Astrocyte of the spinal cord (primary cell): ENCODE measurements at regions not wholly inside any gene's neighbourhood (a gene's known extent, or its start where the extent isn't known, plus 50 kb on each side); places are given as distances from the start of the nearest gene placed in this dataset.

ENCODE experiments used
- DNase-seq: peaks from one replicate; pipeline ENCODE4 v3.0.0; 2011; ENCODE audit warnings: low read depth, low spot score
- H3K4me3 ChIP-seq: 2 replicates; pipeline ENCODE4 v1.5.1; 2011; ENCODE audit warnings: low read depth, mild to moderate bottlenecking, low read length, moderate library complexity
- in situ Hi-C: cut with HindIII; loops from 2 replicates; pipeline ENCODE4 v1.10.0; 2017; ENCODE audit warnings: low sequenced_read_pairs
- TF ChIP-seq, protein P1 (sequence below): IDR thresholded peaks from 2 replicates; pipeline ENCODE4 v1.5.1; 2012; ENCODE audit warnings: low read depth, mild to moderate bottlenecking, low read length, inconsistent platforms

DNA sequence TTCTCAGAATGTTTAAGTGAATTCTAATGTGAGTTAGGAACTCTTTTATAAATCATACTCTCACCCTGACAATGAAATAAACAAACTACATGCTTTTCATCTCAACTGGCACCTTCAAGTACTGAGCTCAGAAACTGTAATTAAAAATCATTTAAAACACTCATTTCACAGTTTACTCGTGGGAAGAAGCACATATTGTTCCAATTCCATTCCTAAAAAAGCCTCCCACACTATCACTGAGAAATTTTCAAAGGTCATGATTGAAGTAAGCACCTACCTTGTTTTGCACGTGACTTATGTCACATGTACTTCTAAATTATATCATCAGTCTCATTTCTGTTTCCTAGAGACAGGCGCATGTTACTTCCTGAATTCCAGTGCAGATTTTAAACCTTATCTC, 678.1 kb upstream of the SLC8A1 start:
- in situ Hi-C loops = no loop called here

GRCh38 chr2:41137031-41137430, 685.1 kb upstream of the SLC8A1 start:
- no peak overlapping the region for H3K4me3 ChIP-seq
- in situ Hi-C loops = no loop called here
- TF ChIP-seq, protein P1, sequence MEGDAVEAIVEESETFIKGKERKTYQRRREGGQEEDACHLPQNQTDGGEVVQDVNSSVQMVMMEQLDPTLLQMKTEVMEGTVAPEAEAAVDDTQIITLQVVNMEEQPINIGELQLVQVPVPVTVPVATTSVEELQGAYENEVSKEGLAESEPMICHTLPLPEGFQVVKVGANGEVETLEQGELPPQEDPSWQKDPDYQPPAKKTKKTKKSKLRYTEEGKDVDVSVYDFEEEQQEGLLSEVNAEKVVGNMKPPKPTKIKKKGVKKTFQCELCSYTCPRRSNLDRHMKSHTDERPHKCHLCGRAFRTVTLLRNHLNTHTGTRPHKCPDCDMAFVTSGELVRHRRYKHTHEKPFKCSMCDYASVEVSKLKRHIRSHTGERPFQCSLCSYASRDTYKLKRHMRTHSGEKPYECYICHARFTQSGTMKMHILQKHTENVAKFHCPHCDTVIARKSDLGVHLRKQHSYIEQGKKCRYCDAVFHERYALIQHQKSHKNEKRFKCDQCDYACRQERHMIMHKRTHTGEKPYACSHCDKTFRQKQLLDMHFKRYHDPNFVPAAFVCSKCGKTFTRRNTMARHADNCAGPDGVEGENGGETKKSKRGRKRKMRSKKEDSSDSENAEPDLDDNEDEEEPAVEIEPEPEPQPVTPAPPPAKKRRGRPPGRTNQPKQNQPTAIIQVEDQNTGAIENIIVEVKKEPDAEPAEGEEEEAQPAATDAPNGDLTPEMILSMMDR = no peak
- peak; percentile 41 for DNase-seq

More for the DNA sequence above, 678.1 kb upstream of the SLC8A1 start:
- no peak for DNase-seq
- no peak overlapping the region for H3K4me3 ChIP-seq
- TF ChIP-seq, protein P1 = no peak

DNA sequence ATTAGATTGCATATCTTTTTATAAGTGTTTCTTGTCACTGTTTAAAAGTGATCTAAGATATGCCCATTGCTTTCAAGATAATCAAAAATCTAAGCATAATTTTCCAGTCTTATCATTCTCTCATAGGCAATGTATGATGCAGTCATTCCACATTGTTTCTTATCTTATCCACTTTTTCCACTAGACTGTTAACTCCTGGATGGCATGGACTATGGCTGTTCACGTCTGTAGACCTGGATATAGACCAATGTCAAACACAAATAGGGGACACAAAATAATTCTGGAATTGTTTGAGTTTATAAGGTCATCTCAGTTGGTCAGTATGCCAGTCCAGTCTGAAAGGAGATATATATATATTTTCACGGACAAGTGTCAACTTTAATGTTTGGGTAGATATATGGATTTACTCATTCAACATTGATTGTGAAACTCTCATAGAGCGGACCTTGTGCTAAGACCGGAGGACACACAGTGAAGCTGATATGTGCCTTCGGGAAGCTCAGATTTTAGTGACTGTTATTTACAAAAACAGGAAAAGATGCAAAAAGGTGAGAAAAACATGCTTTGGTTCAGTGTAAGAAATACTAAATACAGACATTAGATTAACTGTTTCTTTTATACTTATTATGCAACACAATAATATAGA, 689.4 kb upstream of the SLC8A1 start:
- in situ Hi-C loops = no loop called here

DNA sequence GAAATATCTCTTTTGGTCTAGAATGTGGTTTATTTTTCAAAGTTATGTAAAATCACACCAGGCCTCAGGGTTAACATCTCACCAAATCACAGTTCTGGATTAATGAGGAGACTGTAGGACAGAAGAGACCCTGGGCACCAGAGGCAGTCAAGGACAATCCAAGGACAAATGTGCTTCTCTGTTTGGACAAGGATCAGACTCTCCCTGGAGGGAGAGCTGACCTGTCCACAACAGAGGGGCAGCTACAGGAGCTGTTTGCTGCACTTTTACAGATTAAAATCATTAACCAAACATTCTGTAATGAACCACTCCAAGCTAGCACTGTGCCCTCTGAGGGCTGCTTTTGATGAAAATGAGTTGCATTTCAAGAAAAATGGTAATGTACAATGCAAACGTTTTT, 690.6 kb upstream of the SLC8A1 start:
- DNase-seq = no peak
- TF ChIP-seq, protein P1 = no peak
- in situ Hi-C loops = no loop called here

More for the DNA sequence above, 689.4 kb upstream of the SLC8A1 start:
- H3K4me3 ChIP-seq = no peak overlapping the region
- TF ChIP-seq, protein P1 = no peak
- no peak for DNase-seq

GRCh38 chr2:41145066-41145465, 693.2 kb upstream of the SLC8A1 start:
- no peak for DNase-seq
- H3K4me3 ChIP-seq = no peak overlapping the region
- TF ChIP-seq, protein P1 = no peak
- in situ Hi-C loops = no loop called here

More for the DNA sequence above, 690.6 kb upstream of the SLC8A1 start:
- no peak overlapping the region for H3K4me3 ChIP-seq

- TF ChIP-seq, protein P1 = no peak
- DNase-seq = no peak
- in situ Hi-C loops = no loop called here
- no peak overlapping the region for H3K4me3 ChIP-seq
Observed at GRCh38 chr2:41149054-41149453, 697.2 kb upstream of the SLC8A1 start.
